K562 (cell line): ENCODE measurements at regions not wholly inside any gene's neighbourhood (a gene's known extent, or its start where the extent isn't known, plus 50 kb on each side); places are given as distances from the start of the nearest gene placed in this dataset.

ENCODE experiments used
- ATAC-seq: fragments of 200-7000 bp; cut with Tn5 transposase; 3 replicates; pipeline ENCODE4 v1.9.1; 2020; ENCODE audit warnings: moderate library complexity
- BruUV-seq: library from RNA; stranded (reverse); fragments of 400-500 nt; replicated peaks from 2 replicates; lab custom pipeline; 2021; lab: Mats Ljungman, UMichigan
- CTCF ChIA-PET: fragments of 300-600 bp; formaldehyde crosslinking; extraction: SDS; loops from one replicate; lab custom pipeline; 2021; ENCODE audit warnings: low intra/inter-chr PET ratio; lab: Yijun Ruan, JAX
- POLR2A ChIA-PET: fragments of 300-600, 350-650 bp; sonication (Branson Sonifier 250); formaldehyde crosslinking; extraction: SDS; loops from one replicate; lab custom pipeline; 2021; ENCODE audit warnings: antibody characterized with exemption, inconsistent platforms; lab: Yijun Ruan, JAX
- DNase-seq, 4 experiments: peaks; one replicate each; pipeline versions ENCODE4 v3.0.0 to v3.0.0-alpha.2; 2011 to 2018; ENCODE audit warnings: low spot score in 3 of 4, mixed read lengths in 3 of 4; ENCODE audit errors: extremely low read depth in 1 of 4
- FAIRE-seq: peaks from 2 replicates; lab custom pipeline; 2011; peaks lifted over from hg19 to GRCh38; lab: Jason Lieb, UNC
- H2AFZ ChIP-seq: 2 replicates; pipeline ENCODE4 v1.6.0; 2011; ENCODE audit warnings: low read depth, low read length, control low read depth, inconsistent platforms
- H3K27ac ChIP-seq: fragments of 200-600 bp; 3 replicates; pipeline ENCODE4 v1.8.0; 2011; ENCODE audit warnings: low read depth, mild to moderate bottlenecking, control low read depth, inconsistent platforms, low read length, moderate library complexity, mixed read lengths; ENCODE audit errors: extremely low read depth
- H3K27me3 ChIP-seq, 2 experiments: fragments of 300-600 bp in 1 of 2; 2 replicates in 1 of 2; 3 replicates in 1 of 2; pipeline versions ENCODE4 v1.6.0 to v1.8.0; 2011; ENCODE audit warnings: inconsistent platforms in 2 of 2, low read length in 2 of 2, mild to moderate bottlenecking in 1 of 2, mixed read lengths in 1 of 2, moderate library complexity in 1 of 2; ENCODE audit not compliant: control insufficient read depth in 2 of 2, insufficient read depth in 2 of 2
- H3K36me3 ChIP-seq: fragments of 300-600 bp; 3 replicates; pipeline ENCODE4 v1.8.0; 2011; ENCODE audit warnings: mild to moderate bottlenecking, low read length, inconsistent platforms; ENCODE audit not compliant: control insufficient read depth, insufficient read depth
- H3K4me1 ChIP-seq, 2 experiments: fragments of 200-600 bp in 1 of 2; replicated peaks in 1 of 2; 2 replicates in 1 of 2; 3 replicates in 1 of 2; pipeline versions ENCODE4 v1.5.1 to v1.8.0; 2011; ENCODE audit warnings: inconsistent platforms in 2 of 2, low read length in 2 of 2, mild to moderate bottlenecking in 1 of 2, mixed read lengths in 1 of 2, moderate library complexity in 1 of 2; ENCODE audit not compliant: control insufficient read depth in 2 of 2, insufficient read depth in 2 of 2
- H3K4me2 ChIP-seq: 2 replicates; pipeline ENCODE4 v1.6.1; 2011; ENCODE audit warnings: low read length, control low read depth, inconsistent platforms, mixed read lengths; ENCODE audit not compliant: insufficient read depth
- H3K4me3 ChIP-seq: fragments of 200-600 bp; sonication (generic), shearing (Covaris generic); 2 replicates; pipeline ENCODE4 v1.5.1; 2016; ENCODE audit warnings: control low read depth, inconsistent platforms
- H3K79me2 ChIP-seq: fragments of 200-600 bp; 3 replicates; pipeline ENCODE4 v1.8.0; 2011; ENCODE audit warnings: low read length, inconsistent platforms; ENCODE audit not compliant: control insufficient read depth, insufficient read depth
- H3K9ac ChIP-seq, 2 experiments: 2 replicates each; pipeline versions ENCODE4 v1.6.0 to v1.6.1; 2011; ENCODE audit warnings: low read depth in 2 of 2, low read length in 2 of 2, control low read depth in 1 of 2, inconsistent platforms in 1 of 2, mild to moderate bottlenecking in 1 of 2, mixed read lengths in 1 of 2; ENCODE audit not compliant: insufficient read depth in 1 of 2
- H3K9me1 ChIP-seq: one replicate; pipeline ENCODE4 v1.6.0; 2011; ENCODE audit warnings: inconsistent platforms, mild to moderate bottlenecking, low read length, moderate library complexity; ENCODE audit not compliant: control insufficient read depth, insufficient read depth
- H3K9me3 ChIP-seq: replicated peaks from 2 replicates; pipeline ENCODE4 v1.5.1; 2011; ENCODE audit warnings: low read depth, low read length, inconsistent platforms; ENCODE audit not compliant: control insufficient read depth, insufficient read depth
- H4K20me1 ChIP-seq: replicated peaks from 2 replicates; pipeline ENCODE4 v1.6.1; 2011; ENCODE audit warnings: low read length, inconsistent platforms, mixed read lengths; ENCODE audit not compliant: control insufficient read depth, insufficient read depth
- ATF3 ChIP-seq, 2 experiments: fragments of 450-650 bp in 1 of 2; sonication (generic) in 1 of 2; formaldehyde crosslinking in 1 of 2; IDR thresholded peaks in 1 of 2; conservative IDR thresholded peaks in 1 of 2; 2 replicates each; pipeline versions ENCODE4 v1.6.1 to v1.8.1; 2016 to 2023; ENCODE audit warnings: mild to moderate bottlenecking in 2 of 2, moderate library complexity in 2 of 2, inconsistent platforms in 1 of 2, missing genetic modification reagents in 1 of 2
- CREBBP ChIP-seq: IDR thresholded peaks from one replicate; pipeline ENCODE4 v1.6.1; 2012; ENCODE audit warnings: low read depth, mild to moderate bottlenecking, control low read depth, inconsistent platforms, low read length
- DMBX1 ChIP-seq: fragments of 250-450 bp; sonication (Bioruptor Pico); IDR thresholded peaks from 2 replicates; pipeline ENCODE4 v1.8.0; 2022; ENCODE audit warnings: inconsistent platforms, mild to moderate bottlenecking, moderate library complexity, borderline replicate concordance
- FOXP1 ChIP-seq: sonication (generic); formaldehyde crosslinking; IDR thresholded peaks from 2 replicates; pipeline ENCODE4 v1.8.0; 2022; ENCODE audit warnings: mild to moderate bottlenecking, missing genetic modification reagents
- HIVEP1 ChIP-seq: fragments of 250-450 bp; sonication (Bioruptor Pico); IDR thresholded peaks from 2 replicates; pipeline ENCODE4 v1.4.0; 2020; ENCODE audit warnings: mild to moderate bottlenecking
- JUN ChIP-seq, 2 experiments: sonication (generic) in 1 of 2; formaldehyde crosslinking in 1 of 2; IDR thresholded peaks; 2 replicates each; pipeline versions ENCODE4 v1.6.1 to v1.8.0; 2012 to 2022; ENCODE audit warnings: borderline replicate concordance in 2 of 2, mild to moderate bottlenecking in 2 of 2, improper control_type of control experiment in 1 of 2, low read depth in 1 of 2, low read length in 1 of 2, missing genetic modification reagents in 1 of 2
- LARP7 ChIP-seq: fragments of 450-650 bp; IDR thresholded peaks from 2 replicates; pipeline ENCODE4 v1.6.1; 2016
- MIER1 ChIP-seq: fragments of 450-650 bp; IDR thresholded peaks from 2 replicates; pipeline ENCODE4 v1.6.1; 2016; ENCODE audit warnings: antibody characterized with exemption, mild to moderate bottlenecking, low read depth
- PHB2 ChIP-seq: fragments of 450-650 bp; IDR thresholded peaks from 2 replicates; pipeline ENCODE4 v1.6.1; 2017; ENCODE audit warnings: low read depth
- STAT5B ChIP-seq: fragments of 250-450 bp; sonication (Bioruptor Pico); IDR thresholded peaks from 2 replicates; pipeline ENCODE4 v1.8.0; 2021; ENCODE audit warnings: mild to moderate bottlenecking, inconsistent platforms
- TCF7 ChIP-seq: sonication (generic); IDR thresholded peaks from 2 replicates; pipeline ENCODE4 v1.6.1; 2016; ENCODE audit warnings: antibody characterized with exemption, borderline replicate concordance
- ZNF586 ChIP-seq: fragments of 450-650 bp; formaldehyde crosslinking; conservative IDR thresholded peaks from 2 replicates; pipeline ENCODE4 v1.4.0; 2020; ENCODE audit warnings: mild to moderate bottlenecking, moderate library complexity
- WGBS: fragments of 100-300 bp; shearing (Covaris generic); methylation state at CpG from one replicate; pipeline ENCODE4 v1.1.6; 2016; ENCODE audit warnings: low coverage, mixed read lengths; ENCODE audit not compliant: insufficient coverage; ENCODE audit errors: missing lambda C conversion rate; 5-methylcytosine and 5-hydroxymethylcytosine counted together
- in situ Hi-C: fragments of 300-500 bp; cut with MboI; formaldehyde crosslinking; loops from 4 replicates; pipeline ENCODE4 v1.15.0; 2018; ENCODE audit warnings: inconsistent platforms, mixed read lengths
- intact Hi-C: fragments of 100-400 bp; cut with micrococcal nuclease; formaldehyde crosslinking; loops from 2 replicates; pipeline ENCODE4 v1.14.2; 2022

GRCh38 chr5:107196500-107197059 lies 474.2 kb downstream of the EFNA5 start:
- no peak overlapping the region for H3K4me3 ChIP-seq
- ATAC-seq (no peak), FAIRE-seq (no peak), DNase-seq (no peak)
- POLR2A ChIA-PET, result no interaction called here
- in situ Hi-C loops, result no loop called here
- 0% methylated on average over 4 of the region's 4 CpGs for WGBS
- no peaks in the 10 kb centered on the region for H3K9me1 ChIP-seq
- intact Hi-C loops, result no loop called here
- H4K20me1 ChIP-seq, result no peaks in the 10 kb centered on the region
- no TSS peak for BruUV-seq
- H3K9ac ChIP-seq, result no peak overlapping the region
- no peaks in the 10 kb centered on the region for H3K36me3 ChIP-seq
- H3K79me2 ChIP-seq, result no peaks in the 10 kb centered on the region
- CTCF ChIA-PET, result no interaction called here
- no peak overlapping the region for H3K4me2 ChIP-seq
- no peak overlapping the region for H3K27ac ChIP-seq
- no peaks in the 10 kb centered on the region for H3K4me1 ChIP-seq
- H2AFZ ChIP-seq, result no peak overlapping the region
- 0 out of 2 replicates have a peak, but pooled peaks cover 2% of the 10 kb centered on the region for H3K9me3 ChIP-seq
- TF ChIP-seq DMBX1 (CRISPR knock-in tag) (no peak), ATF3 (IDR thresholded peaks at IDR 0.05) (no peak), ATF3 (CRISPR knock-in tag; conservative IDR thresholded peaks at IDR 0.05) (no peak), HIVEP1 (CRISPR knock-in tag) (no peak), LARP7 (no peak), STAT5B (CRISPR knock-in tag) (no peak), MIER1 (no peak), TCF7 (no peak), FOXP1 (CRISPR knock-in tag) (no peak), PHB2 (no peak), JUN (IDR thresholded peaks at IDR 0.05; ENCODE audit: borderline replicate concordance, low read depth, low read length) (no peak), JUN (CRISPR knock-in tag; IDR thresholded peaks at IDR 0.05; ENCODE audit: borderline replicate concordance) (no peak), CREBBP (no peak), ZNF586 (no peak)
- no peaks in the 10 kb centered on the region for H3K27me3 ChIP-seq
